Fibroblast of lung (primary cell): ENCODE measurements at regions not wholly inside any gene's neighbourhood (a gene's known extent, or its start where the extent isn't known, plus 50 kb on each side); places are given as distances from the start of the nearest gene placed in this dataset.

Experiments
- DNase-seq, 2 donors: peaks; one replicate each; pipeline versions ENCODE4 v3.0.0 to v3.0.0-alpha.2; 2010; ENCODE audit warnings: low read depth in 2 of 2
- H2AFZ ChIP-seq: 2 replicates; pipeline ENCODE4 v1.5.1; 2012; ENCODE audit warnings: low read length, control low read depth, inconsistent platforms
- H3K27ac ChIP-seq: 2 replicates; pipeline ENCODE4 v1.5.1; 2011; ENCODE audit warnings: low read length, control low read depth; ENCODE audit not compliant: insufficient read depth
- H3K27me3 ChIP-seq: 2 replicates; pipeline ENCODE4 v1.5.1; 2011; ENCODE audit warnings: mild to moderate bottlenecking, low read length; ENCODE audit not compliant: control insufficient read depth, insufficient read depth
- H3K36me3 ChIP-seq: 2 replicates; pipeline ENCODE4 v1.5.1; 2011; ENCODE audit warnings: low read length; ENCODE audit not compliant: control insufficient read depth, insufficient read depth
- H3K4me1 ChIP-seq: 2 replicates; pipeline ENCODE4 v1.5.1; 2011; ENCODE audit warnings: low read length; ENCODE audit not compliant: control insufficient read depth, insufficient read depth; ENCODE audit errors: extremely low read depth
- H3K4me2 ChIP-seq: 2 replicates; pipeline ENCODE4 v1.5.1; 2011; ENCODE audit warnings: low read length, control low read depth; ENCODE audit not compliant: insufficient read depth; ENCODE audit errors: extremely low read depth
- H3K4me3 ChIP-seq, 4 experiments: fragments of 200-600 bp in 1 of 4; sonication (generic) in 1 of 4; replicated peaks in 1 of 4; 2 replicates each; pipeline ENCODE4 v1.5.1; 2011 to 2016; ENCODE audit warnings: low read length in 4 of 4, low read depth in 3 of 4, mild to moderate bottlenecking in 3 of 4, control low read depth in 2 of 4, inconsistent platforms in 1 of 4, mixed read lengths in 1 of 4; ENCODE audit not compliant: insufficient read depth in 1 of 4; ENCODE audit errors: control extremely low read depth in 1 of 4
- H3K79me2 ChIP-seq: 2 replicates; pipeline ENCODE4 v1.5.1; 2012; ENCODE audit warnings: mild to moderate bottlenecking, low read length, inconsistent platforms; ENCODE audit not compliant: control insufficient read depth, insufficient read depth
- H3K9ac ChIP-seq: 2 replicates; pipeline ENCODE4 v1.5.1; 2011; ENCODE audit warnings: mild to moderate bottlenecking, low read length, control low read depth; ENCODE audit not compliant: insufficient read depth
- H3K9me3 ChIP-seq: 2 replicates; pipeline ENCODE4 v1.5.1; 2012; ENCODE audit warnings: low read depth, low read length; ENCODE audit not compliant: control insufficient read depth, insufficient read depth
- H4K20me1 ChIP-seq: 2 replicates; pipeline ENCODE4 v1.5.1; 2011; ENCODE audit warnings: low read length; ENCODE audit not compliant: control insufficient read depth, insufficient read depth; ENCODE audit errors: extremely low read depth
- EZH2 ChIP-seq: IDR thresholded peaks from 2 replicates; pipeline ENCODE4 v1.5.1; 2012; ENCODE audit warnings: low read length, control low read depth, mild to moderate bottlenecking; ENCODE audit errors: missing control alignments
- TF ChIP-seq, protein P1 (sequence below), 2 donors: IDR thresholded peaks in 1 of 2; conservative IDR thresholded peaks in 1 of 2; 1 replicate in 1 of 2; 2 replicates in 1 of 2; pipeline ENCODE4 v1.5.1; 2011 to 2012; ENCODE audit warnings: low read length in 2 of 2, control low read depth in 1 of 2, inconsistent platforms in 1 of 2, low read depth in 1 of 2, mild to moderate bottlenecking in 1 of 2

DNA sequence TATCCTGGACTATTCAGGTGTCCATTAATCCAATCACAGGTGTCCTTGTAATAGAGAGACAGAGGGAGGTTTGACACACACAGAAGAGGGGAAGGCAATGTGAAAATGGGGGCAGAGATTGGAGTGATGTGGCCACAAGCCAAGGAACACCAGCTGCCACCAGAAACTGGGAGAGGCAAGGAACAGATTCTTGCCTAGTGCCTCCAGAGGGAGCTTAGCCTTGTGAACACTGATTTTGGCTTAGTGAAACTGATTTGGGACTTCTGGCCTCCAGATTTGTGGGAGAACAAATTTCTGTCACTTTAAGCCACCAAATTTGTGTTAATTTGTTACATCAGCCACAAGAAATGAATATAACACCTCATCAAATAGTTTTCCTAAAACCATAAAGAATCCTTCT lies 416.2 kb downstream of the ENC1 start:
- Histone ChIP-seq H3K36me3 (no peaks in the 10 kb centered on the region), H3K4me1 (no peaks in the 10 kb centered on the region), H3K9ac (no peak overlapping the region), H3K4me2 (no peak overlapping the region), H3K27ac (no peak overlapping the region), H3K79me2 (no peaks in the 10 kb centered on the region), H4K20me1 (no peaks in the 10 kb centered on the region), H3K4me3 (no peak overlapping the region), H2AFZ (no peak overlapping the region), H3K9me3 (no peaks in the 10 kb centered on the region), H3K27me3 (no peaks in the 10 kb centered on the region)
- DNase-seq, result no peak
- TF ChIP-seq EZH2, result no peak
- TF ChIP-seq, protein P1, sequence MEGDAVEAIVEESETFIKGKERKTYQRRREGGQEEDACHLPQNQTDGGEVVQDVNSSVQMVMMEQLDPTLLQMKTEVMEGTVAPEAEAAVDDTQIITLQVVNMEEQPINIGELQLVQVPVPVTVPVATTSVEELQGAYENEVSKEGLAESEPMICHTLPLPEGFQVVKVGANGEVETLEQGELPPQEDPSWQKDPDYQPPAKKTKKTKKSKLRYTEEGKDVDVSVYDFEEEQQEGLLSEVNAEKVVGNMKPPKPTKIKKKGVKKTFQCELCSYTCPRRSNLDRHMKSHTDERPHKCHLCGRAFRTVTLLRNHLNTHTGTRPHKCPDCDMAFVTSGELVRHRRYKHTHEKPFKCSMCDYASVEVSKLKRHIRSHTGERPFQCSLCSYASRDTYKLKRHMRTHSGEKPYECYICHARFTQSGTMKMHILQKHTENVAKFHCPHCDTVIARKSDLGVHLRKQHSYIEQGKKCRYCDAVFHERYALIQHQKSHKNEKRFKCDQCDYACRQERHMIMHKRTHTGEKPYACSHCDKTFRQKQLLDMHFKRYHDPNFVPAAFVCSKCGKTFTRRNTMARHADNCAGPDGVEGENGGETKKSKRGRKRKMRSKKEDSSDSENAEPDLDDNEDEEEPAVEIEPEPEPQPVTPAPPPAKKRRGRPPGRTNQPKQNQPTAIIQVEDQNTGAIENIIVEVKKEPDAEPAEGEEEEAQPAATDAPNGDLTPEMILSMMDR (conservative IDR thresholded peaks at IDR 0.05 in 1 of 2, IDR thresholded peaks at IDR 0.05 in 1 of 2; ENCODE audit: low read depth in 1 of 2, low read length in 2 of 2), result no peak

DNA sequence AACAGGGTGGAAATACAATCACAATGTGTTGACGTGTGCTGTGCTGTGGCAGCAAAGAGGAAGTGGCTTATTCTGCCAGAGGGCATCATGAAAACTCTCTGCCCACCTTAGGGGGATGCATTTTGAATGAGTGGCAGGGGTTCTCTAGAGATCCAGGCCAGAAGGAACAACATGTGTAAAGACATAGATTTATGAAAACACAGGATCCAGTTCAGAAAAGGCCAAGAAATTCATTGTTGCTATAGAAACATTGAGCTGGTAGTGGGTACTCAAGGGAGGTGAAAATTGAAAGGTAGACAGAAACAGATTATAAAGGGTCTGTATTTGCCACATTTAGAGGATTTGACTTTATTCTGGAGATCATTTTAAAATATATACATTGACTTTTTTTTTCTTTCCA lies 417.7 kb downstream of the ENC1 start:
- H3K4me3 ChIP-seq, result no peak overlapping the region
- H3K27ac ChIP-seq, result no peak overlapping the region
- H3K27me3 ChIP-seq, result no peaks in the 10 kb centered on the region
- no peaks in the 10 kb centered on the region for H3K4me1 ChIP-seq
- H3K4me2 ChIP-seq, result no peak overlapping the region
- no peak for DNase-seq
- no peaks in the 10 kb centered on the region for H4K20me1 ChIP-seq
- H2AFZ ChIP-seq, result no peak overlapping the region
- H3K36me3 ChIP-seq, result no peaks in the 10 kb centered on the region
- H3K79me2 ChIP-seq, result no peaks in the 10 kb centered on the region
- TF ChIP-seq, protein P1 (conservative IDR thresholded peaks at IDR 0.05 in 1 of 2, IDR thresholded peaks at IDR 0.05 in 1 of 2; ENCODE audit: low read depth in 1 of 2, low read length in 2 of 2), result no peak
- no peak for TF ChIP-seq EZH2
- H3K9ac ChIP-seq, result no peak overlapping the region
- no peaks in the 10 kb centered on the region for H3K9me3 ChIP-seq

DNA sequence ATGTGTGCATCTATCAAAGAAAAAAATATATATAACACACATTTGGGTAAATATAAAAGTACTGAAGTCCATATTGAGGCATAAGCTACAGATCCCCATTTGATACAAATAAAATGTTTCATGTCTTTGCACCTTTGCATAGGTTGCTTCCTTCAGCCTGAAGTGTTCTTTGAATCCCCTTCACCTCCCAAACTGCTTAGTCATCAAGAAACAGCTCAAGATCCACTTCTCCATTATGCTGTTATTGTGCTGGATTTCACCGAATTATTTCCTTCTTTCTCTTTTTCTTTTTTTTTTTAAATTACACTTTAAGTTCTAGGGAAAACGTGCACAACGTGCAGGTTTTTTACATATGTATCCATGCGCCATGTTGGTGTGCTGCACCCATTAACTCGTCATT lies 419.1 kb downstream of the ENC1 start:
- H4K20me1 ChIP-seq, result no peaks in the 10 kb centered on the region
- no peak for DNase-seq
- H3K4me3 ChIP-seq, result no peak overlapping the region
- H2AFZ ChIP-seq, result no peak overlapping the region
- H3K9me3 ChIP-seq, result no peaks in the 10 kb centered on the region
- H3K27me3 ChIP-seq, result no peaks in the 10 kb centered on the region
- H3K36me3 ChIP-seq, result no peaks in the 10 kb centered on the region
- TF ChIP-seq EZH2, result no peak
- TF ChIP-seq, protein P1 (conservative IDR thresholded peaks at IDR 0.05 in 1 of 2, IDR thresholded peaks at IDR 0.05 in 1 of 2; ENCODE audit: low read depth in 1 of 2, low read length in 2 of 2), result no peak
- H3K9ac ChIP-seq, result no peak overlapping the region
- no peaks in the 10 kb centered on the region for H3K79me2 ChIP-seq
- H3K4me2 ChIP-seq, result no peak overlapping the region
- H3K4me1 ChIP-seq, result no peaks in the 10 kb centered on the region
- H3K27ac ChIP-seq, result no peak overlapping the region
